NCI-H2029 treated with DMSO at 0.1 percent for 48 hours (cell line): ENCODE measurements at regions not wholly inside any gene's neighbourhood (a gene's known extent, or its start where the extent isn't known, plus 50 kb on each side); places are given as distances from the start of the nearest gene placed in this dataset.

Experiments used
- DNase-seq: peaks from one replicate; lab custom pipeline; 2025; lab: John Stamatoyannopoulos, UW

- DNase-seq: no peak
Measured at GRCh38 chr1:30514137-30514654, 209.2 kb downstream of the MATN1 start.

GRCh38 chr1:30513396-30514136 lies 209.8 kb downstream of the MATN1 start:
- DNase-seq: no peak

GRCh38 chr1:30512914-30513265 lies 210.5 kb downstream of the MATN1 start:
- DNase-seq: no peak

GRCh38 chr1:30511991-30512913 lies 211.1 kb downstream of the MATN1 start:
- DNase-seq: no peak

GRCh38 chr1:30511563-30511962 lies 211.8 kb downstream of the MATN1 start:
- DNase-seq: no peak

- no peak for DNase-seq
Measured at GRCh38 chr1:30511106-30511505, 212.3 kb downstream of the MATN1 start.

GRCh38 chr1:30509670-30510069 lies 213.7 kb downstream of the MATN1 start:
- DNase-seq: no peak

- DNase-seq: no peak
Measured at GRCh38 chr1:30508611-30509010, 214.8 kb downstream of the MATN1 start.

- no peak for DNase-seq
Measured at GRCh38 chr1:30508175-30508448, 215.3 kb downstream of the MATN1 start.

- no peak for DNase-seq
Measured at GRCh38 chr1:30507401-30508174, 215.8 kb downstream of the MATN1 start.

GRCh38 chr1:30507016-30507312 lies 216.4 kb downstream of the MATN1 start:
- DNase-seq: no peak

GRCh38 chr1:30506291-30507015 lies 216.9 kb downstream of the MATN1 start:
- DNase-seq: no peak

GRCh38 chr1:30505853-30506252 lies 217.5 kb downstream of the MATN1 start:
- no peak for DNase-seq

- no peak for DNase-seq
Measured at GRCh38 chr1:30492451-30492850, 230.9 kb downstream of the MATN1 start.

- DNase-seq: no peak
Measured at GRCh38 chr1:30491831-30492230, 231.6 kb downstream of the MATN1 start.

- DNase-seq: no peak
Measured at GRCh38 chr1:30490554-30491053, 232.8 kb downstream of the MATN1 start.

- DNase-seq: no peak
Measured at GRCh38 chr1:30489737-30490389, 233.5 kb downstream of the MATN1 start.

GRCh38 chr1:30488324-30488913 lies 235.0 kb downstream of the MATN1 start:
- DNase-seq: no peak

GRCh38 chr1:30487042-30487441 lies 236.3 kb downstream of the MATN1 start:
- no peak for DNase-seq

GRCh38 chr1:30485072-30485471 lies 238.3 kb downstream of the MATN1 start:
- no peak for DNase-seq

- no peak for DNase-seq
Measured at GRCh38 chr1:30484668-30485067, 238.7 kb downstream of the MATN1 start.
